ENCODE measurements at regions not wholly inside any gene's neighbourhood (a gene's known extent, or its start where the extent isn't known, plus 50 kb on each side); places are given as distances from the start of the nearest gene placed in this dataset.

DNA sequence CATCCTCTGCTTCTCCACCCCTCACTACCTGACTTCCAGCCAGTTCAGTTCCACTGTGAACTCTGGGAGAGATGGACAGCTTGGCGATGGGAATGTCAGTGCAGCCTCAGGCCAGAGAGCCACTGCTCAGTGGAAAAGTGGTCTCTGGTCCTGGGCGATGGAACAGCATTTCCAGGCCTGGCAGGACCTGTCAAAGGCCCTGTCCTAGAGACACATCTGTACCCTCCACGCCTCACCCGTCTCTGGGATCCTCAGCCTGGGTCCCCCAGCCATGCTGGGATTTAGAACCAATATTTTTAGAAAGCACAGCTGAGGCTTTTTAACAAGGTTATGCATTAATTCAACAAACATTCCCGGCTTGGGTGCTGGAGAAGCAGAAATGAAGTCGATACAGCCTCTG is 165.7 kb downstream of the MN1 start:
- TF ChIP-seq TOX (CRISPR knock-in tag; IDR thresholded peaks at IDR 0.05; ENCODE audit: borderline replicate concordance) (no peak), PPARA (CRISPR knock-in tag; IDR thresholded peaks at IDR 0.05; ENCODE audit: borderline replicate concordance) (no peak), BACH2 (CRISPR knock-in tag; IDR thresholded peaks at IDR 0.05; ENCODE audit: borderline replicate concordance) (no peak), ISL1 (CRISPR knock-in tag; IDR thresholded peaks at IDR 0.05) (no peak), CSDC2 (CRISPR knock-in tag; IDR thresholded peaks at IDR 0.05) (no peak), ZNF70 (CRISPR knock-in tag; IDR thresholded peaks at IDR 0.05) (no peak), ARNTL (CRISPR knock-in tag; IDR thresholded peaks at IDR 0.05; ENCODE audit: borderline replicate concordance, low read depth) (no peak), ZFP3 (CRISPR knock-in tag; IDR thresholded peaks at IDR 0.05) (no peak), GLIS3 (CRISPR knock-in tag; IDR thresholded peaks at IDR 0.05) (no peak)
- TF ChIP-seq, protein P1, sequence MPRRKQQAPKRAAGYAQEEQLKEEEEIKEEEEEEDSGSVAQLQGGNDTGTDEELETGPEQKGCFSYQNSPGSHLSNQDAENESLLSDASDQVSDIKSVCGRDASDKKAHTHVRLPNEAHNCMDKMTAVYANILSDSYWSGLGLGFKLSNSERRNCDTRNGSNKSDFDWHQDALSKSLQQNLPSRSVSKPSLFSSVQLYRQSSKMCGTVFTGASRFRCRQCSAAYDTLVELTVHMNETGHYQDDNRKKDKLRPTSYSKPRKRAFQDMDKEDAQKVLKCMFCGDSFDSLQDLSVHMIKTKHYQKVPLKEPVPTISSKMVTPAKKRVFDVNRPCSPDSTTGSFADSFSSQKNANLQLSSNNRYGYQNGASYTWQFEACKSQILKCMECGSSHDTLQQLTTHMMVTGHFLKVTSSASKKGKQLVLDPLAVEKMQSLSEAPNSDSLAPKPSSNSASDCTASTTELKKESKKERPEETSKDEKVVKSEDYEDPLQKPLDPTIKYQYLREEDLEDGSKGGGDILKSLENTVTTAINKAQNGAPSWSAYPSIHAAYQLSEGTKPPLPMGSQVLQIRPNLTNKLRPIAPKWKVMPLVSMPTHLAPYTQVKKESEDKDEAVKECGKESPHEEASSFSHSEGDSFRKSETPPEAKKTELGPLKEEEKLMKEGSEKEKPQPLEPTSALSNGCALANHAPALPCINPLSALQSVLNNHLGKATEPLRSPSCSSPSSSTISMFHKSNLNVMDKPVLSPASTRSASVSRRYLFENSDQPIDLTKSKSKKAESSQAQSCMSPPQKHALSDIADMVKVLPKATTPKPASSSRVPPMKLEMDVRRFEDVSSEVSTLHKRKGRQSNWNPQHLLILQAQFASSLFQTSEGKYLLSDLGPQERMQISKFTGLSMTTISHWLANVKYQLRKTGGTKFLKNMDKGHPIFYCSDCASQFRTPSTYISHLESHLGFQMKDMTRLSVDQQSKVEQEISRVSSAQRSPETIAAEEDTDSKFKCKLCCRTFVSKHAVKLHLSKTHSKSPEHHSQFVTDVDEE (CRISPR knock-in tag; IDR thresholded peaks at IDR 0.05): no peak
- no peak for ATAC-seq

DNA sequence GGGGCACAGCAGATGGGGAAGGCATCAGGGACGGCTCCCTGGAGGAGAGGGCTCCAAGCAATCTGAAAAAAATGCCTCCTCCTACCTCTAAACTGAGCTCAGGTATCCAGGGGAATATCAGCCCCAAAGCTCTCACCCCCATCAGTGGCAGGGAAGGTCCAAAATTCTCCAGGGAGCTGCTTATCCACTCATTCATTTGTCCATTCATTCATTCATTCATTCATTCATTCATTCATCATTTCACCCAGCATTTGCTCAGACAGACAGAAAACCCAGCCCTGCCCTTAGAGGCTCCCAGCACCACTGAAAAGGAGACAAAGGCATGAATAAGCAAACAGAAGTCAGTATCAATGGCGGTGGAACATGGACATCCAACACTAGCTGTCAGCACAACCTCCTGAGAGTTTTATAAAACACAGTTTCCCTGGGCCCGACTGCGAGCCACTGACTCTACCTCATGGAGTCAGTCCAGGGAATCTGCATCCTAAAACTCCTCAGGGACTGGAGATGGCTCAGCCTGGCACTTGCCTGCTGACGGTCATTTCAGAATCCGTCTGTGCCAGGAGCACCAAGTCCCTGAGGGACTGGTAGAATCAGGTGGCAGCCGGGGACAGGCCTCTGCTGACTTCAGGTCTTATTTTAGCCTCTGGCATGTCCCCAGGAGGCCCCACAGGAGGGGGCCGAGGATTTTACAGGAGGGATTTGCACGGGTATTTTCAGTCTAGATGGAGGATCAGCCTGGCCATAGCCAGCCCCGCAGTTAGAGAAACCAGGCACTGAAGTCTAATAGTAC is 164.6 kb downstream of the MN1 start:
- TF ChIP-seq ZNF565 (CRISPR knock-in tag; conservative IDR thresholded peaks at IDR 0.05; ENCODE audit: low read depth) (no peak), TCF4 (CRISPR knock-in tag; IDR thresholded peaks at IDR 0.05; ENCODE audit: borderline replicate concordance) (no peak), RARB (CRISPR knock-in tag; IDR thresholded peaks at IDR 0.05) (no peak), ARNTL (CRISPR knock-in tag; IDR thresholded peaks at IDR 0.05; ENCODE audit: borderline replicate concordance, low read depth) (no peak), ESRRG (CRISPR knock-in tag; IDR thresholded peaks at IDR 0.05) (no peak)
- TF ChIP-seq, protein P2, sequence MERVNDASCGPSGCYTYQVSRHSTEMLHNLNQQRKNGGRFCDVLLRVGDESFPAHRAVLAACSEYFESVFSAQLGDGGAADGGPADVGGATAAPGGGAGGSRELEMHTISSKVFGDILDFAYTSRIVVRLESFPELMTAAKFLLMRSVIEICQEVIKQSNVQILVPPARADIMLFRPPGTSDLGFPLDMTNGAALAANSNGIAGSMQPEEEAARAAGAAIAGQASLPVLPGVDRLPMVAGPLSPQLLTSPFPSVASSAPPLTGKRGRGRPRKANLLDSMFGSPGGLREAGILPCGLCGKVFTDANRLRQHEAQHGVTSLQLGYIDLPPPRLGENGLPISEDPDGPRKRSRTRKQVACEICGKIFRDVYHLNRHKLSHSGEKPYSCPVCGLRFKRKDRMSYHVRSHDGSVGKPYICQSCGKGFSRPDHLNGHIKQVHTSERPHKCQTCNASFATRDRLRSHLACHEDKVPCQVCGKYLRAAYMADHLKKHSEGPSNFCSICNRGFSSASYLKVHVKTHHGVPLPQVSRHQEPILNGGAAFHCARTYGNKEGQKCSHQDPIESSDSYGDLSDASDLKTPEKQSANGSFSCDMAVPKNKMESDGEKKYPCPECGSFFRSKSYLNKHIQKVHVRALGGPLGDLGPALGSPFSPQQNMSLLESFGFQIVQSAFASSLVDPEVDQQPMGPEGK (CRISPR knock-in tag; IDR thresholded peaks at IDR 0.05; ENCODE audit: borderline replicate concordance): no peak
- TF ChIP-seq, protein P3, sequence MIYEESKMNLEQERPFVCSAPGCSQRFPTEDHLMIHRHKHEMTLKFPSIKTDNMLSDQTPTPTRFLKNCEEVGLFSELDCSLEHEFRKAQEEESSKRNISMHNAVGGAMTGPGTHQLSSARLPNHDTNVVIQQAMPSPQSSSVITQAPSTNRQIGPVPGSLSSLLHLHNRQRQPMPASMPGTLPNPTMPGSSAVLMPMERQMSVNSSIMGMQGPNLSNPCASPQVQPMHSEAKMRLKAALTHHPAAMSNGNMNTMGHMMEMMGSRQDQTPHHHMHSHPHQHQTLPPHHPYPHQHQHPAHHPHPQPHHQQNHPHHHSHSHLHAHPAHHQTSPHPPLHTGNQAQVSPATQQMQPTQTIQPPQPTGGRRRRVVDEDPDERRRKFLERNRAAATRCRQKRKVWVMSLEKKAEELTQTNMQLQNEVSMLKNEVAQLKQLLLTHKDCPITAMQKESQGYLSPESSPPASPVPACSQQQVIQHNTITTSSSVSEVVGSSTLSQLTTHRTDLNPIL (CRISPR knock-in tag; IDR thresholded peaks at IDR 0.05; ENCODE audit: low read depth): no peak
- TF ChIP-seq, protein P1 (CRISPR knock-in tag; IDR thresholded peaks at IDR 0.05): no peak
- ATAC-seq: no peak

DNA sequence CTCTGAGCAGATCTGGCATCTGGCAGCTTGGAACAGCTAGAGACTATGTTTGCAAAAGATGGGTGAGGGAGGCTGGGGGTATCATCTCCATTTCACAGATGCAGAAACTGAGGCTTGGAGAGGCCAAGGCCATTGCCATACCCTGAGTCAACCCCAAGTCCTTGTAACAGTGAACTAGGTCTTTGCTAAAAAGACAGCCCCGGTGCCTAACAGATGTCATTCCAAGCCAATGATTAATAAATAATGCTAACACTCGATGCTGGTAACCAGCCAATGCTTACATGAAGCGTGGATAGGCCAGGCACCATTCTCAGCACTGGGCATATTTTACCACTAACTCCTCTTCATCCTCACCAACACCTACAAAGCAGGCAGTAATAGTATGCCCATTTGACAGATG is 164.0 kb downstream of the MN1 start:
- no peak for ATAC-seq
- TF ChIP-seq BACH2 (CRISPR knock-in tag; IDR thresholded peaks at IDR 0.05; ENCODE audit: borderline replicate concordance) (no peak), CSDC2 (CRISPR knock-in tag; IDR thresholded peaks at IDR 0.05) (no peak), ESRRG (CRISPR knock-in tag; IDR thresholded peaks at IDR 0.05) (no peak), GLIS3 (CRISPR knock-in tag; IDR thresholded peaks at IDR 0.05) (no peak), ARNTL (CRISPR knock-in tag; IDR thresholded peaks at IDR 0.05; ENCODE audit: borderline replicate concordance, low read depth) (no peak), RARB (CRISPR knock-in tag; IDR thresholded peaks at IDR 0.05) (no peak), ISL1 (CRISPR knock-in tag; IDR thresholded peaks at IDR 0.05) (no peak), ZNF565 (CRISPR knock-in tag; conservative IDR thresholded peaks at IDR 0.05; ENCODE audit: low read depth) (no peak), PPARA (CRISPR knock-in tag; IDR thresholded peaks at IDR 0.05; ENCODE audit: borderline replicate concordance) (no peak), ZNF8 (CRISPR knock-in tag; IDR thresholded peaks at IDR 0.05) (no peak)
- TF ChIP-seq, protein P2 (CRISPR knock-in tag; IDR thresholded peaks at IDR 0.05; ENCODE audit: borderline replicate concordance): no peak
- TF ChIP-seq, protein P1 (CRISPR knock-in tag; IDR thresholded peaks at IDR 0.05): no peak
